Gastrocnemius medialis (tissue), 4 donors: ENCODE measurements at regions not wholly inside any gene's neighbourhood (a gene's known extent, or its start where the extent isn't known, plus 50 kb on each side); places are given as distances from the start of the nearest gene placed in this dataset.

Experiments
- ATAC-seq, 2 donors: fragments of 150-250 bp; one replicate each; pipeline ENCODE4 v1.9.1; 2016
- DNase-seq, 2 donors: peaks; one replicate each; pipeline ENCODE4 v3.0.0-alpha.2; 2019
- H3K27ac ChIP-seq, 4 donors: fragments of 200-600 bp; sonication (generic); 1 replicate in 1 of 4; 2 replicates in 3 of 4; pipeline ENCODE4 v1.5.1; 2016 to 2018; ENCODE audit warnings: mild to moderate bottlenecking in 2 of 4, moderate library complexity in 1 of 4
- H3K27me3 ChIP-seq, 3 donors: fragments of 200-600 bp; sonication (generic) in 2 of 3; 1 replicate in 1 of 3; 2 replicates in 2 of 3; pipeline versions ENCODE4 v1.5.1 to v1.6.0; 2016 to 2019; ENCODE audit warnings: mild to moderate bottlenecking in 1 of 3, moderate library complexity in 1 of 3
- H3K36me3 ChIP-seq, 2 donors: fragments of 200-600 bp; sonication (generic) in 1 of 2; one replicate each; pipeline ENCODE4 v1.5.1; 2017 to 2018
- H3K4me1 ChIP-seq, 2 donors: fragments of 200-600 bp; sonication (generic) in 1 of 2; one replicate each; pipeline ENCODE4 v1.5.1; 2016 to 2017; ENCODE audit warnings: mild to moderate bottlenecking in 2 of 2
- H3K4me3 ChIP-seq, 4 donors: fragments of 200-600 bp; sonication (generic) in 3 of 4; 1 replicate in 1 of 4; 2 replicates in 3 of 4; pipeline ENCODE4 v1.5.1; 2016 to 2019; ENCODE audit warnings: mild to moderate bottlenecking in 2 of 4
- H3K9me3 ChIP-seq, 3 donors: fragments of 200-600 bp; sonication (generic) in 2 of 3; 1 replicate in 1 of 3; 2 replicates in 2 of 3; pipeline ENCODE4 v1.5.1; 2016 to 2019
- CTCF ChIP-seq, 5 experiments: fragments of 450-650 bp in 3 of 5; fragments of 200-600 bp in 2 of 5; sonication (generic) in 2 of 5; IDR thresholded peaks in 4 of 5; conservative IDR thresholded peaks in 1 of 5; 1 replicate in 4 of 5; 2 replicates in 1 of 5; pipeline ENCODE4 v1.5.1; 2016 to 2019; ENCODE audit warnings: antibody characterized with exemption in 5 of 5, mild to moderate bottlenecking in 3 of 5, moderate library complexity in 3 of 5
- POLR2A ChIP-seq, 2 donors: fragments of 450-650 bp; IDR thresholded peaks; one replicate each; pipeline ENCODE4 v1.6.1; 2017; ENCODE audit warnings: antibody characterized with exemption in 2 of 2, mild to moderate bottlenecking in 2 of 2, moderate library complexity in 2 of 2
- in situ Hi-C, 4 donors: fragments of 200-750 bp; cut with MboI; loops; one replicate each; pipeline versions ENCODE4 v1.15.0 to v1.8.0; 2017; ENCODE audit warnings: low sequenced_read_pairs in 4 of 4
- intact Hi-C: fragments of 100-400 bp; cut with DNase I; formaldehyde crosslinking; loops from one replicate; pipeline ENCODE4 v1.15.1; 2023; ENCODE audit warnings: low total_unique reads

GRCh38 chr3:81218023-81218422, 543.4 kb downstream of the GBE1 start:
- H3K9me3 ChIP-seq = no peaks in the 10 kb centered on the region
- intact Hi-C loops = no loop called here
- no peak for TF ChIP-seq CTCF (IDR thresholded peaks at IDR 0.05 in 4 of 5, conservative IDR thresholded peaks at IDR 0.05 in 1 of 5)
- no peak for TF ChIP-seq POLR2A (IDR thresholded peaks at IDR 0.05)

GRCh38 chr3:81217101-81217500, 544.3 kb downstream of the GBE1 start:
- in situ Hi-C loops (no loop called here), intact Hi-C loops (no loop called here)
- H3K9me3 ChIP-seq = no peaks in the 10 kb centered on the region
- TF ChIP-seq CTCF (IDR thresholded peaks at IDR 0.05 in 4 of 5, conservative IDR thresholded peaks at IDR 0.05 in 1 of 5) = no peak
- TF ChIP-seq POLR2A (IDR thresholded peaks at IDR 0.05) = no peak
- H3K27ac ChIP-seq = no peak overlapping the region
- H3K27me3 ChIP-seq = no peaks in the 10 kb centered on the region
- H3K36me3 ChIP-seq = no peaks in the 10 kb centered on the region
- DNase-seq = no peak
- H3K4me1 ChIP-seq = no peaks in the 10 kb centered on the region
- no peak overlapping the region for H3K4me3 ChIP-seq
- no peak for ATAC-seq

More at GRCh38 chr3:81218023-81218422, 543.4 kb downstream of the GBE1 start:
- in situ Hi-C loops = no loop called here
- no peak overlapping the region for H3K27ac ChIP-seq
- H3K27me3 ChIP-seq = no peaks in the 10 kb centered on the region
- ATAC-seq (no peak), DNase-seq (no peak)
- H3K4me1 ChIP-seq = no peaks in the 10 kb centered on the region
- H3K4me3 ChIP-seq = no peak overlapping the region
- H3K36me3 ChIP-seq = no peaks in the 10 kb centered on the region

GRCh38 chr3:81216192-81216591, 545.3 kb downstream of the GBE1 start:
- Histone ChIP-seq H3K4me1 (no peaks in the 10 kb centered on the region), H3K36me3 (no peaks in the 10 kb centered on the region), H3K27me3 (no peaks in the 10 kb centered on the region), H3K9me3 (no peaks in the 10 kb centered on the region), H3K27ac (no peak overlapping the region), H3K4me3 (no peak overlapping the region)
- DNase-seq (no peak), ATAC-seq (no peak)
- intact Hi-C loops = no loop called here
- in situ Hi-C loops = no loop called here
- TF ChIP-seq CTCF (IDR thresholded peaks at IDR 0.05 in 4 of 5, conservative IDR thresholded peaks at IDR 0.05 in 1 of 5) = no peak
- TF ChIP-seq POLR2A (IDR thresholded peaks at IDR 0.05) = no peak

- Histone ChIP-seq H3K27me3 (no peaks in the 10 kb centered on the region), H3K27ac (no peak overlapping the region), H3K36me3 (no peaks in the 10 kb centered on the region), H3K9me3 (no peaks in the 10 kb centered on the region), H3K4me1 (no peaks in the 10 kb centered on the region), H3K4me3 (no peak overlapping the region)
- TF ChIP-seq POLR2A (IDR thresholded peaks at IDR 0.05) (no peak), CTCF (IDR thresholded peaks at IDR 0.05 in 4 of 5, conservative IDR thresholded peaks at IDR 0.05 in 1 of 5) (no peak)
- DNase-seq (no peak), ATAC-seq (no peak)
- intact Hi-C loops = no loop called here
- in situ Hi-C loops = no loop called here
Measured at GRCh38 chr3:81214631-81215030, 546.8 kb downstream of the GBE1 start.

- no peaks in the 10 kb centered on the region for H3K9me3 ChIP-seq
- intact Hi-C loops (no loop called here), in situ Hi-C loops (no loop called here)
- TF ChIP-seq POLR2A (IDR thresholded peaks at IDR 0.05) (no peak), CTCF (IDR thresholded peaks at IDR 0.05 in 4 of 5, conservative IDR thresholded peaks at IDR 0.05 in 1 of 5) (no peak)
- no peak overlapping the region for H3K27ac ChIP-seq
- no peaks in the 10 kb centered on the region for H3K27me3 ChIP-seq
- H3K4me3 ChIP-seq = no peak overlapping the region
- no peaks in the 10 kb centered on the region for H3K36me3 ChIP-seq
- ATAC-seq (no peak), DNase-seq (no peak)
- H3K4me1 ChIP-seq = no peaks in the 10 kb centered on the region
Measured at GRCh38 chr3:81199587-81199986, 561.9 kb downstream of the GBE1 start.
